ENCODE measurements at regions not wholly inside any gene's neighbourhood (a gene's known extent, or its start where the extent isn't known, plus 50 kb on each side); places are given as distances from the start of the nearest gene placed in this dataset.

DNA sequence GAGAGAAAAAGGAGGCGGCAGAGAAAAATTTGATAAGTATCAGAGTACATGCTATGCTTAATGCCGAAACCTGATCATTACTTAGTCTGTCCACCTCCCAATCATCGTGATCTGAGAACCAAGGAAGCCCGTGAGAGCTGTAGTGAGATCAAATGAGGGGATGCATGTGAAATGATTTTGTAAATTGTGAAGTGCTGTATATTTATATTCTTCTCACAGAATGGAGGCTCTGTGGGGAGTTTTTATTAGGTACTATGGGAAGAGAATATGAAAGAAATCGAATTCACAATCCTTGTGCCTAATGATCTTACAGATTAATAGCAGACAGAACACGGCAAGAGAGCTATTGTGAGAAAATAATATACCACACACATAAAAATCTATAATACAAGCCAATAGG, 115.5 kb downstream of the LYPLAL1 start:
- no peak for DNase-seq (ENCODE audit: extremely low read depth, low read depth)
- TF ChIP-seq, protein P1, sequence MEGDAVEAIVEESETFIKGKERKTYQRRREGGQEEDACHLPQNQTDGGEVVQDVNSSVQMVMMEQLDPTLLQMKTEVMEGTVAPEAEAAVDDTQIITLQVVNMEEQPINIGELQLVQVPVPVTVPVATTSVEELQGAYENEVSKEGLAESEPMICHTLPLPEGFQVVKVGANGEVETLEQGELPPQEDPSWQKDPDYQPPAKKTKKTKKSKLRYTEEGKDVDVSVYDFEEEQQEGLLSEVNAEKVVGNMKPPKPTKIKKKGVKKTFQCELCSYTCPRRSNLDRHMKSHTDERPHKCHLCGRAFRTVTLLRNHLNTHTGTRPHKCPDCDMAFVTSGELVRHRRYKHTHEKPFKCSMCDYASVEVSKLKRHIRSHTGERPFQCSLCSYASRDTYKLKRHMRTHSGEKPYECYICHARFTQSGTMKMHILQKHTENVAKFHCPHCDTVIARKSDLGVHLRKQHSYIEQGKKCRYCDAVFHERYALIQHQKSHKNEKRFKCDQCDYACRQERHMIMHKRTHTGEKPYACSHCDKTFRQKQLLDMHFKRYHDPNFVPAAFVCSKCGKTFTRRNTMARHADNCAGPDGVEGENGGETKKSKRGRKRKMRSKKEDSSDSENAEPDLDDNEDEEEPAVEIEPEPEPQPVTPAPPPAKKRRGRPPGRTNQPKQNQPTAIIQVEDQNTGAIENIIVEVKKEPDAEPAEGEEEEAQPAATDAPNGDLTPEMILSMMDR (IDR thresholded peaks at IDR 0.05; ENCODE audit: low read depth, low read length) = no peak

DNA sequence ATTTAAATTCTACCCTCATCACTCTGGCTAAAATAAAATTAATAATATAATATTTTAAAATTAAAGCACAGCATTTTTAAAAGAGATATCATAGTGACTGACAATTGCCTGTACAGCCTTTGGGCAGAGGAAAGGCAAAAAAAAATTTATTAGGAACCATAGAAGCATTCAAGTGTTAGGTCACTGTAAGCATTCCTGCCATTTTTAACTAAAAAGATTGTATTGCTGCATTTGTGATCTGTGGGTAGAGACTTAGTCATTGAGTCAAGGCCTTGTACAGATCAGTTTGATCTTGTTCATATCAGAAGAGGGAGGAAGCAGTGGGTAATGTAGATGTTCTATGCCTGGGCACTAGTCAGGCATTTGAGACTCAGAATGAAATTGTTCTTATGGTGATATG, 109.9 kb downstream of the LYPLAL1 start:
- DNase-seq (ENCODE audit: extremely low read depth, low read depth) = no peak

DNA sequence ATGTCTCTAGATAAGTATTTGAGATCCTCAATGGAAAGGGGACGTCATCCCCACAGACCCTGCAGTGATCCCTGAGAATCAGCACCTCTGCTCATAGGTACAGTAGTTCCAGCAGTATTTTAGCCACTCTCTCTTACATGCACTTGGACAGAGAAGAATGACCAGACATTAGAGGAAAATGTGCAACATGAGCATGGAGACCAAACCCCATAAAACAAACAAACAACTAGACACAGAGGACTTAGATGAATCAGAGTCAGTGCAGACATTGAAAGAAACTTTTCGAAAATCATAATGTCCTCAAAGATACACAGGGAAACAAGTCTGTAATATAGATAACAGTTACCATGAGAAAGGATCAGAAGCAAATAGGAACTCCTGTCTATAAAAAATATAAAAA, 108.2 kb downstream of the LYPLAL1 start:
- TF ChIP-seq, protein P1 (IDR thresholded peaks at IDR 0.05; ENCODE audit: low read depth, low read length) = no peak

More for the DNA sequence above, 109.9 kb downstream of the LYPLAL1 start:
- TF ChIP-seq, protein P1 (IDR thresholded peaks at IDR 0.05; ENCODE audit: low read depth, low read length) = no peak

DNA sequence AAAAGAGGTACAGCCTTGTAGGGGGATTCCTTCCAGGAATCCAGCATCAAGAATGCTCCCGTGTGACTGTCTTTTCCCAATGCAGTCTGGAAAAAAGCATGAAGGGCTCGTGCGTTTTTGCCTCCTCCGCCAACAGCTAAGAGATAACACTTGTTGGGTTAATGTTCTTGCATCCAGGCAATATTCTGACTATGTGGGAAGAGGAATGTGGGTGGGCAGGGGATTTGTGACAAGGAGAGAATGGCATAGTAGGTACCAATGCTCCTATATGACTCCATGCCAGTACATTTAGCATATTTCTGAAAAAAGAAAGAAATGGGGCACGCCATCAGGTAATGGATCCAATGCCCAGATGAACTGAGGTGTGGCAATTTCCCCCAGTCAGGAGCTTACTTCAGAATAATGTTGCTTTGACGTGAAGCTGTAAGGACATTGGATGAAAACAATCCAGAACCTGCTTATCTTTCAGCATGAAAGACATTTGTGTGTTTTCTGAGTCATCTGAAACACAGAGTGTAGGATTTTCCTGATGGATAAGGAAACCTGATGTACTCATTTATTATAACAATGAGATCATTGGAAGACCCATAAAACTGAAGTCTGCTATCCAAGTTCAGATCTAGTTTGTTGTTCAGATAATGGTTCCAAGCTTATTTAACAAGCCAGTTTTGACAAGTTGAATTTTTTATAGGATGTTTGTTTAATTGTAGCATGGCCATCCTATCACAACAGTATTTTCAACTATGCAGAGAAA, 105.5 kb downstream of the LYPLAL1 start:
- TF ChIP-seq, protein P1 (IDR thresholded peaks at IDR 0.05; ENCODE audit: low read depth, low read length) = no peak
- no peak for DNase-seq (ENCODE audit: extremely low read depth, low read depth)

More for the DNA sequence above, 108.2 kb downstream of the LYPLAL1 start:
- no peak for DNase-seq (ENCODE audit: extremely low read depth, low read depth)

DNA sequence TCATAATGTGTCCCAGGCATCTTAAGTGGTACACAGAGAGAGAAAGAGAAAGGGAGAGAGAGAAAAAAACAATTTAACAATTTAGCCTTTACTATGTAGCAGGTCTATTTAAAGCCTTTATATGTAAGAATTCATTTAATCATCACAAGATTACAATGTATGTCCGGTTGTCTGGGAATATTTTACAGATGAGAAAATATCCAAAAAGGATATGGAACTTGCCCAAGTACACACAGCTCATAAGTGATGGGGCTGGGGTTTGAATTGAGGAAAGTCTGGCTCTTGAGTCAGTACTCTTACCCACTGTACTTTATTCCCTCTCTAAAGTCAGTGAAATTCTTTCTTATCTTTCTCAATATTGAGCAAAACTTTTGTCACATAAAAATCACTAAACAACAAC, 104.6 kb downstream of the LYPLAL1 start:
- TF ChIP-seq, protein P1 (IDR thresholded peaks at IDR 0.05; ENCODE audit: low read depth, low read length) = no peak
- DNase-seq (ENCODE audit: extremely low read depth, low read depth) = no peak

DNA sequence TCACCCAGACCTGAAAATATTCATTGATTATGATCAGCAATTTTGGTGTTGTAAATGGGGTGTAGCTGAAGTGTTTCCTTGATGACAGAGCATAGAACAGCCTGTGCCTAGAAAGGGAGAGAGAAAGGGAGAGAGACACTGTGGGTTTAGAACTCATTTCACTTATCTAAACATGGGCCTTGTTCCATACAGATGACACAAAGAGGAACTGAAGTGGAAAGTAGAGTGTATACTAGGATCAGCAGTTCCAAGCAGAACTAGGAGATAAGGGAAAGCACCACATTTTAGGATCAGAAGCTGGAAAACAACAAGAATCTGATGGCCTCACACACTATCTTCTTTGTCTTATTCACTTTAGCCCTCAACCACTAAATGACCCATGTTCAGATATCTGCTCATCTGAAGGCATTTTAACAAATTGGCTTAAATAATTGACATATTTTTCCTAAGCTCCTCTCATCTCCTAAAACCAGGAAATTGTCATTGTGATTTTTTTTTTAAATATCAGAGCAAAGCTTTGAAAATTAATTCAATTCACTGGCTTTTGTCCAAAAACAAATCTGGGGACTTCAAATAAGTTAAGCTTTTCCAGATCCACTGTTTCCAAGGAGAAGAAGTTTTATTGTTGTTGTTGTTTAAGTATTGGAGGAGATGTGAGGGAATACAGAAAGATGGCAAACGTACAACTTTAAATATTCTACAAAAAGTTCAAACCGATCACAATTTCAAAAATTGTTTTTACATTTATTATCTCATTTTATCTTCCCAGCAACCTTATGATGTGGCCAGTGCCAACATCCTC, 103.8 kb downstream of the LYPLAL1 start:
- DNase-seq (ENCODE audit: extremely low read depth, low read depth) = no peak
- TF ChIP-seq, protein P1 (IDR thresholded peaks at IDR 0.05; ENCODE audit: low read depth, low read length) = no peak

All from AG09319 (cell line).